IMR-90 (cell line): ENCODE measurements at regions not wholly inside any gene's neighbourhood (a gene's known extent, or its start where the extent isn't known, plus 50 kb on each side); places are given as distances from the start of the nearest gene placed in this dataset.

Source experiments
- ATAC-seq: fragments of 200-7000 bp; cut with Tn5 transposase; 2 replicates; pipeline ENCODE4 v1.9.1; 2020; ENCODE audit warnings: low read depth, mild to moderate bottlenecking, moderate library complexity
- BruUV-seq: library from RNA; stranded (reverse); fragments of 400-500 nt; replicated peaks from 2 replicates; lab custom pipeline; 2021; lab: Mats Ljungman, UMichigan
- CTCF ChIA-PET: fragments of 300-600 bp; formaldehyde crosslinking; extraction: SDS; loops from one replicate; lab custom pipeline; 2021; ENCODE audit warnings: antibody characterized with exemption; lab: Yijun Ruan, JAX
- POLR2A ChIA-PET: fragments of 300-600 bp; sonication (Branson Sonifier 250); formaldehyde crosslinking; loops from one replicate; lab custom pipeline; 2022; ENCODE audit warnings: antibody characterized with exemption; ENCODE audit not compliant: unreplicated experiment; lab: Charles Lee
- DNase-seq: peaks from one replicate; pipeline ENCODE4 v3.0.0; 2013
- H2AFZ ChIP-seq: replicated peaks from 2 replicates; pipeline ENCODE3; 2013; ENCODE audit warnings: low read length, mild to moderate bottlenecking; ENCODE audit not compliant: poor library complexity
- H2AK5ac ChIP-seq: 2 replicates; pipeline ENCODE4 v1.6.1; 2013; ENCODE audit warnings: low read depth, low read length, inconsistent platforms
- H2AK9ac ChIP-seq: replicated peaks from 2 replicates; pipeline ENCODE3; 2013; ENCODE audit warnings: mild to moderate bottlenecking, low read depth, low read length, moderate library complexity; ENCODE audit not compliant: poor library complexity
- H2BK120ac ChIP-seq: 2 replicates; pipeline ENCODE4 v1.6.1; 2013; ENCODE audit warnings: low read depth, low read length, inconsistent platforms
- H2BK15ac ChIP-seq: 3 replicates; pipeline ENCODE4 v1.6.1; 2013; ENCODE audit warnings: low read depth, low read length, inconsistent platforms
- H2BK20ac ChIP-seq: 2 replicates; pipeline ENCODE4 v1.6.1; 2013; ENCODE audit warnings: low read depth, mild to moderate bottlenecking, inconsistent platforms, low read length, moderate library complexity
- H2BK5ac ChIP-seq: 2 replicates; pipeline ENCODE4 v1.6.1; 2013; ENCODE audit warnings: mild to moderate bottlenecking, low read depth, low read length, inconsistent platforms; ENCODE audit not compliant: poor library complexity, severe bottlenecking
- H3K14ac ChIP-seq: replicated peaks from 2 replicates; pipeline ENCODE4 v1.6.1; 2013; ENCODE audit warnings: low read depth, low read length, inconsistent platforms
- H3K18ac ChIP-seq: 2 replicates; pipeline ENCODE4 v1.6.1; 2013; ENCODE audit warnings: low read depth, low read length, control low read depth
- H3K23ac ChIP-seq: 2 replicates; pipeline ENCODE4 v1.6.1; 2013; ENCODE audit warnings: low read depth, low read length, inconsistent platforms
- H3K27ac ChIP-seq: 2 replicates; pipeline ENCODE4 v1.5.1; 2013; ENCODE audit warnings: mild to moderate bottlenecking, control low read depth, low read length; ENCODE audit not compliant: insufficient read depth
- H3K27me3 ChIP-seq: 2 replicates; pipeline ENCODE4 v1.6.1; 2013; ENCODE audit warnings: low read length; ENCODE audit not compliant: control insufficient read depth, insufficient read depth
- H3K36me3 ChIP-seq: 2 replicates; pipeline ENCODE4 v1.6.1; 2013; ENCODE audit warnings: low read length, mixed read lengths; ENCODE audit not compliant: control insufficient read depth, insufficient read depth
- H3K4ac ChIP-seq: 2 replicates; pipeline ENCODE4 v1.6.1; 2013; ENCODE audit warnings: low read depth, low read length, inconsistent platforms
- H3K4me1 ChIP-seq: 2 replicates; pipeline ENCODE4 v1.6.1; 2013; ENCODE audit warnings: low read length, mixed read lengths; ENCODE audit not compliant: control insufficient read depth, insufficient read depth
- H3K4me2 ChIP-seq: 2 replicates; pipeline ENCODE4 v1.6.1; 2013; ENCODE audit warnings: low read depth, mild to moderate bottlenecking, control low read depth, low read length, moderate library complexity
- H3K4me3 ChIP-seq: 2 replicates; pipeline ENCODE4 v1.5.1; 2013; ENCODE audit warnings: low read depth, mild to moderate bottlenecking, control low read depth, low read length, moderate library complexity; ENCODE audit not compliant: insufficient read depth
- H3K56ac ChIP-seq: 2 replicates; pipeline ENCODE4 v1.6.1; 2013; ENCODE audit warnings: low read length, inconsistent platforms; ENCODE audit not compliant: insufficient read depth; ENCODE audit errors: extremely low read depth
- H3K79me1 ChIP-seq, 2 experiments: 2 replicates each; pipeline ENCODE4 v1.6.1; 2013; ENCODE audit warnings: low read length in 2 of 2, inconsistent platforms in 1 of 2, low read depth in 1 of 2
- H3K9ac ChIP-seq: 2 replicates; pipeline ENCODE4 v1.6.1; 2013; ENCODE audit warnings: low read depth, low read length, control low read depth
- H3K9me1 ChIP-seq: 2 replicates; pipeline ENCODE4 v1.6.1; 2013; ENCODE audit warnings: low read length, inconsistent platforms; ENCODE audit not compliant: insufficient read depth
- H3K9me3 ChIP-seq: 2 replicates; pipeline ENCODE4 v1.6.1; 2013; ENCODE audit warnings: low read length; ENCODE audit not compliant: control insufficient read depth, insufficient read depth
- H4K20me1 ChIP-seq: 2 replicates; pipeline ENCODE4 v1.6.1; 2013; ENCODE audit warnings: low read length, inconsistent platforms; ENCODE audit not compliant: insufficient read depth
- H4K5ac ChIP-seq: 2 replicates; pipeline ENCODE4 v1.6.1; 2013; ENCODE audit warnings: mild to moderate bottlenecking, low read depth, low read length, control low read depth
- H4K8ac ChIP-seq, 2 experiments: 2 replicates each; pipeline ENCODE4 v1.6.1; 2013; ENCODE audit warnings: low read depth in 2 of 2, low read length in 2 of 2, control low read depth in 1 of 2, inconsistent platforms in 1 of 2
- H4K91ac ChIP-seq: 2 replicates; pipeline ENCODE4 v1.6.1; 2013; ENCODE audit warnings: low read depth, low read length, inconsistent platforms; ENCODE audit not compliant: insufficient read depth
- BHLHE40 ChIP-seq: fragments of 150-350 bp; IDR thresholded peaks from 2 replicates; pipeline ENCODE4 v1.6.1; 2016; ENCODE audit warnings: mild to moderate bottlenecking, low read depth, low read length
- CEBPB ChIP-seq: IDR thresholded peaks from 2 replicates; pipeline ENCODE4 v1.6.1; 2012; ENCODE audit warnings: low read depth, low read length, improper control_type of control experiment
- CHD1 ChIP-seq: IDR thresholded peaks from 2 replicates; pipeline ENCODE4 v1.6.1; 2012; ENCODE audit warnings: low read depth, low read length, improper control_type of control experiment
- ELK1 ChIP-seq: fragments of 150-350 bp; IDR thresholded peaks from 2 replicates; pipeline ENCODE4 v1.6.1; 2016; ENCODE audit warnings: low read depth, mild to moderate bottlenecking, low read length, moderate library complexity, borderline replicate concordance
- FOS ChIP-seq: fragments of 150-350 bp; IDR thresholded peaks from 2 replicates; pipeline ENCODE4 v1.6.1; 2016; ENCODE audit warnings: low read depth, low read length
- MAFK ChIP-seq: IDR thresholded peaks from 2 replicates; pipeline ENCODE4 v1.6.1; 2012; ENCODE audit warnings: low read depth, low read length, improper control_type of control experiment
- MAZ ChIP-seq: IDR thresholded peaks from 2 replicates; pipeline ENCODE4 v1.6.1; 2012; ENCODE audit warnings: low read depth, mild to moderate bottlenecking, low read length, improper control_type of control experiment, moderate library complexity, borderline replicate concordance
- MXI1 ChIP-seq: IDR thresholded peaks from 2 replicates; pipeline ENCODE4 v1.6.1; 2012; ENCODE audit warnings: low read depth, mild to moderate bottlenecking, low read length, moderate library complexity, borderline replicate concordance
- NFE2L2 ChIP-seq: fragments of 150-350 bp; IDR thresholded peaks from 2 replicates; pipeline ENCODE4 v1.6.1; 2016; ENCODE audit warnings: low read depth, mild to moderate bottlenecking, low read length
- POLR2A ChIP-seq: IDR thresholded peaks from 2 replicates; pipeline ENCODE4 v1.6.1; 2012; ENCODE audit warnings: mild to moderate bottlenecking, low read depth, low read length
- RAD21 ChIP-seq: IDR thresholded peaks from 2 replicates; pipeline ENCODE4 v1.6.1; 2012; ENCODE audit warnings: low read length, improper control_type of control experiment
- RCOR1 ChIP-seq: IDR thresholded peaks from 2 replicates; pipeline ENCODE4 v1.6.1; 2012; ENCODE audit warnings: mild to moderate bottlenecking, low read length, improper control_type of control experiment; ENCODE audit not compliant: insufficient replicate concordance
- RFX5 ChIP-seq: IDR thresholded peaks from 2 replicates; pipeline ENCODE4 v1.8.0; 2012; ENCODE audit warnings: low read depth, mild to moderate bottlenecking, low read length, moderate library complexity
- SMC3 ChIP-seq: fragments of 150-350 bp; IDR thresholded peaks from 2 replicates; pipeline ENCODE4 v1.6.1; 2016; ENCODE audit warnings: low read depth, mild to moderate bottlenecking, antibody characterized with exemption, low read length, moderate library complexity
- WGBS, 2 experiments: methylation state at CpG; one replicate each; pipeline versions ENCODE4 v1.1.5 to v1.1.7; 2013; ENCODE audit warnings: missing lambda C conversion rate in 2 of 2; ENCODE audit not compliant: insufficient read length in 1 of 2; ENCODE audit errors: extremely low coverage in 2 of 2; 5-methylcytosine and 5-hydroxymethylcytosine counted together
- dilution Hi-C: fragments of 300-500 bp; cut with HindIII; formaldehyde crosslinking; loops from one replicate; pipeline ENCODE4 v1.14.3; 2018; ENCODE audit warnings: low sequenced_read_pairs; ENCODE audit not compliant: unreplicated experiment
- in situ Hi-C: fragments of 300-500 bp; cut with MboI; formaldehyde crosslinking; loops from 3 replicates; pipeline ENCODE4 v1.14.3; 2019; ENCODE audit warnings: low sequenced_read_pairs, inconsistent platforms, mixed read lengths
- intact Hi-C: fragments of 100-400 bp; cut with micrococcal nuclease; formaldehyde crosslinking; loops from 2 replicates; pipeline ENCODE4 v1.10.0; 2022
- TF ChIP-seq, protein P1 (sequence below): fragments of 150-350 bp; IDR thresholded peaks from 2 replicates; pipeline ENCODE4 v1.6.1; 2017; ENCODE audit warnings: mild to moderate bottlenecking, antibody characterized with exemption, low read length, low read depth
- TF ChIP-seq, protein P2 (sequence below): conservative IDR thresholded peaks from 2 replicates; pipeline ENCODE4 v1.5.1; 2012; ENCODE audit warnings: mild to moderate bottlenecking, low read depth, low read length, improper control_type of control experiment

DNA sequence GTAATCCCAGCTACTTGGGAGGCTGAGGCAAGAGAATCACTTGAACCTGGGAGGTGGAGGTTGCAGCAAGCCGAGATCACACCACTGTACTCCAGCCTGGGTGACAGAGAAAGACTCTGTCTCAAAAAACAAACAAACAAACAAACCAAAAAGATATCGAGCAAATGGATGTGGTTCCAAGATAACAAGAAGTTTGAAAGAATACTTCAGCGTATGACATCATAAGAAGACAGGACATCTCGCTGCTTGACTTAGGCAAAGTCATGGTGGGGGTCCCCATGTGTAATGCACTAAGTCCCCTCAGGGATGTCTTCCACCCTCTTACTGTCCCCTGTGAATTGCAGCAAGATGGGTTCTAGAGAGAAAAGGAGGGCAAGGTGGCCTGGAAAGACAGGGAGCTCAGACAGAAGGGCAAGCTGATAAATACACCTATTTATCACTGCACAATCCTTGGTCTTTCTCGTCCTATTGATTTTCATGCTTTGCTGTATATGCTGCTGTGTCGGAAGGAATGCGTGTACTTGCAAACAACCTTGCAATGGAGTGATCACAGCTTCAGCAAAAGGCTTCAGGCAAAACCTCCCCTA lies 115.0 kb downstream of the BDH1 start:
- Histone ChIP-seq H4K8ac (no peak overlapping the region), H3K14ac (no peak overlapping the region), H3K27ac (no peak overlapping the region), H3K4me3 (no peak overlapping the region), H3K9ac (no peak overlapping the region), H3K9me1 (no peaks in the 10 kb centered on the region), H3K36me3 (no peaks in the 10 kb centered on the region), H2BK15ac (no peak overlapping the region), H4K91ac (no peak overlapping the region), H3K18ac (no peak overlapping the region), H2BK120ac (no peak overlapping the region), H4K5ac (no peak overlapping the region), H3K4me2 (no peak overlapping the region), H3K9me3 (no peaks in the 10 kb centered on the region), H2BK5ac (no peak overlapping the region), H2BK20ac (no peak overlapping the region), H4K20me1 (no peaks in the 10 kb centered on the region), H2AFZ (no peak overlapping the region), H3K79me1 (no peaks in the 10 kb centered on the region), H3K27me3 (peaks cover 47% of the 10 kb centered on the region), H2AK5ac (no peak overlapping the region), H3K4ac (no peak overlapping the region), H3K56ac (no peak overlapping the region), H3K4me1 (no peaks in the 10 kb centered on the region), H2AK9ac (no peak overlapping the region), H3K23ac (no peak overlapping the region)
- dilution Hi-C loops (no loop called here), in situ Hi-C loops (no loop called here), intact Hi-C loops (no loop called here)
- no peak for ATAC-seq
- no CpG with 5 or more reads among the region's 7 CpGs for WGBS, 2 experiments
- no peak for DNase-seq
- CTCF ChIA-PET: no interaction called here
- TF ChIP-seq BHLHE40 (no peak), RAD21 (no peak), FOS (no peak), NFE2L2 (no peak), MAZ (no peak), MXI1 (no peak), MAFK (no peak), ELK1 (no peak), SMC3 (no peak), RFX5 (no peak), CHD1 (no peak), CEBPB (no peak), RCOR1 (no peak), POLR2A (no peak)
- TF ChIP-seq, protein P1, sequence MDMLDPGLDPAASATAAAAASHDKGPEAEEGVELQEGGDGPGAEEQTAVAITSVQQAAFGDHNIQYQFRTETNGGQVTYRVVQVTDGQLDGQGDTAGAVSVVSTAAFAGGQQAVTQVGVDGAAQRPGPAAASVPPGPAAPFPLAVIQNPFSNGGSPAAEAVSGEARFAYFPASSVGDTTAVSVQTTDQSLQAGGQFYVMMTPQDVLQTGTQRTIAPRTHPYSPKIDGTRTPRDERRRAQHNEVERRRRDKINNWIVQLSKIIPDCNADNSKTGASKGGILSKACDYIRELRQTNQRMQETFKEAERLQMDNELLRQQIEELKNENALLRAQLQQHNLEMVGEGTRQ: no peak
- TF ChIP-seq, protein P2, sequence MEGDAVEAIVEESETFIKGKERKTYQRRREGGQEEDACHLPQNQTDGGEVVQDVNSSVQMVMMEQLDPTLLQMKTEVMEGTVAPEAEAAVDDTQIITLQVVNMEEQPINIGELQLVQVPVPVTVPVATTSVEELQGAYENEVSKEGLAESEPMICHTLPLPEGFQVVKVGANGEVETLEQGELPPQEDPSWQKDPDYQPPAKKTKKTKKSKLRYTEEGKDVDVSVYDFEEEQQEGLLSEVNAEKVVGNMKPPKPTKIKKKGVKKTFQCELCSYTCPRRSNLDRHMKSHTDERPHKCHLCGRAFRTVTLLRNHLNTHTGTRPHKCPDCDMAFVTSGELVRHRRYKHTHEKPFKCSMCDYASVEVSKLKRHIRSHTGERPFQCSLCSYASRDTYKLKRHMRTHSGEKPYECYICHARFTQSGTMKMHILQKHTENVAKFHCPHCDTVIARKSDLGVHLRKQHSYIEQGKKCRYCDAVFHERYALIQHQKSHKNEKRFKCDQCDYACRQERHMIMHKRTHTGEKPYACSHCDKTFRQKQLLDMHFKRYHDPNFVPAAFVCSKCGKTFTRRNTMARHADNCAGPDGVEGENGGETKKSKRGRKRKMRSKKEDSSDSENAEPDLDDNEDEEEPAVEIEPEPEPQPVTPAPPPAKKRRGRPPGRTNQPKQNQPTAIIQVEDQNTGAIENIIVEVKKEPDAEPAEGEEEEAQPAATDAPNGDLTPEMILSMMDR: no peak
- no TSS peak for BruUV-seq
- POLR2A ChIA-PET: no interaction called here
